Fibroblast of mammary gland (primary cell): ENCODE measurements at regions not wholly inside any gene's neighbourhood (a gene's known extent, or its start where the extent isn't known, plus 50 kb on each side); places are given as distances from the start of the nearest gene placed in this dataset.

ENCODE experiments used
- DNase-seq: peaks from one replicate; pipeline ENCODE4 v3.0.0-alpha.2; 2010; ENCODE audit warnings: low read depth
- H3K4me3 ChIP-seq: 2 replicates; pipeline ENCODE4 v1.5.1; 2011; ENCODE audit warnings: low read depth, mild to moderate bottlenecking, low read length, moderate library complexity; ENCODE audit not compliant: control insufficient read depth
- TF ChIP-seq, protein P1 (sequence below): conservative IDR thresholded peaks from 2 replicates; pipeline ENCODE4 v1.5.1; 2011; ENCODE audit warnings: low read depth, low read length, inconsistent platforms; ENCODE audit not compliant: control insufficient read depth, insufficient read depth

DNA sequence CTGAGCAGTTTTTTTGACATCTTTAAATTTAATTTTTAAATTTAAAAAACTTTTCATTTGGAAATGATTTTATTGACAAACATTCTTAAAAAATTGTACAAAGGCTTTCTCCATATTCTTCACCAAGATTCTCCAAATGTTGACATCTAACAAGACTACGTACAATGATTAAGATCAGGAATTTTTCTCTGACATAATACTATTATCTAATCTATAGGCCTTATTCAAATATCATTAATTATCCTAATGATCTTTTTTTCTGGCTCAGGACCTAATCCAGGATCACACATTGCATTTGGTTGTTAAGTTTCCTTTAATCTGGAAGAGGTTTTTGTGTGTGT is 106.1 kb upstream of the OSMR start:
- TF ChIP-seq, protein P1, sequence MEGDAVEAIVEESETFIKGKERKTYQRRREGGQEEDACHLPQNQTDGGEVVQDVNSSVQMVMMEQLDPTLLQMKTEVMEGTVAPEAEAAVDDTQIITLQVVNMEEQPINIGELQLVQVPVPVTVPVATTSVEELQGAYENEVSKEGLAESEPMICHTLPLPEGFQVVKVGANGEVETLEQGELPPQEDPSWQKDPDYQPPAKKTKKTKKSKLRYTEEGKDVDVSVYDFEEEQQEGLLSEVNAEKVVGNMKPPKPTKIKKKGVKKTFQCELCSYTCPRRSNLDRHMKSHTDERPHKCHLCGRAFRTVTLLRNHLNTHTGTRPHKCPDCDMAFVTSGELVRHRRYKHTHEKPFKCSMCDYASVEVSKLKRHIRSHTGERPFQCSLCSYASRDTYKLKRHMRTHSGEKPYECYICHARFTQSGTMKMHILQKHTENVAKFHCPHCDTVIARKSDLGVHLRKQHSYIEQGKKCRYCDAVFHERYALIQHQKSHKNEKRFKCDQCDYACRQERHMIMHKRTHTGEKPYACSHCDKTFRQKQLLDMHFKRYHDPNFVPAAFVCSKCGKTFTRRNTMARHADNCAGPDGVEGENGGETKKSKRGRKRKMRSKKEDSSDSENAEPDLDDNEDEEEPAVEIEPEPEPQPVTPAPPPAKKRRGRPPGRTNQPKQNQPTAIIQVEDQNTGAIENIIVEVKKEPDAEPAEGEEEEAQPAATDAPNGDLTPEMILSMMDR = no peak
- no peak for DNase-seq
- no peak overlapping the region for H3K4me3 ChIP-seq

DNA sequence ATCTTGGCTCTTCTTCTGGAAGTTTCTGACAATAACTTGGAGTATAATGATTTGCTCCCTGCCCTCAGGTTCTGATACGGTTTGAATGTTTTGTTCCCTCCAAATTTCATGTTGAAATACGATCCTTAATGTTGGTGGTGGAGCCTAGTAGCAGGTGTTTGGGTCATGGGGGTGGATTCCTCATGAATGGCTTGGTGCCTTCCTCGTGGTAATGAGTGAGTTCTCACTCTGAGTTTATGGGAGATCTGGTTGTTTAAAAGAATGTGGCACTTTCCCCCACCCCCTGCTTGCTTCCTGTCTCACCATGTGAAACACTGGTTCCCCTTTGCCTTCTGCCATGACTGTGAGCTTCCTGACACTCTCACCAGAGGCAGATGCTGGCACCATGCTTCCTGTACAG is 103.0 kb upstream of the OSMR start:
- no peak for DNase-seq
- TF ChIP-seq, protein P1 = no peak
- H3K4me3 ChIP-seq = no peak overlapping the region

DNA sequence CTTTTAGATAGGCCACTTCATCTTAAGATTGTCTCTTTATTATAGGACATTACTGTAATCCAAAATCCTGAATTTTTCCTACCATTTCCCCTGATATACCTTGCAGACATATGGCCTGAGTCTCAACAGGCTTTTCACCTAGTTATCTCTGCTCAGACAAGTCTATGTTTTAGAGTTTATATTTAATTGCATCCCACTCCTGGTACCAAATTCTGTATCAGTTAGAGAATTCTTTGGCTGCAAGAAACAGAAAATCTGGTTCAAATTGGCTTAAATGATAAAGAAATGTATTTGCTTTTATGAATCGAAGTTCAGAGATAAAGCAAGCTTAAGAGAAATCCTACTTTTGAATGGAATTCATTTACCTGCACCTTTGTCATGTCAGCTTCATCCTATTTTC is 102.2 kb upstream of the OSMR start:
- TF ChIP-seq, protein P1 = no peak
- no peak overlapping the region for H3K4me3 ChIP-seq
- no peak for DNase-seq

DNA sequence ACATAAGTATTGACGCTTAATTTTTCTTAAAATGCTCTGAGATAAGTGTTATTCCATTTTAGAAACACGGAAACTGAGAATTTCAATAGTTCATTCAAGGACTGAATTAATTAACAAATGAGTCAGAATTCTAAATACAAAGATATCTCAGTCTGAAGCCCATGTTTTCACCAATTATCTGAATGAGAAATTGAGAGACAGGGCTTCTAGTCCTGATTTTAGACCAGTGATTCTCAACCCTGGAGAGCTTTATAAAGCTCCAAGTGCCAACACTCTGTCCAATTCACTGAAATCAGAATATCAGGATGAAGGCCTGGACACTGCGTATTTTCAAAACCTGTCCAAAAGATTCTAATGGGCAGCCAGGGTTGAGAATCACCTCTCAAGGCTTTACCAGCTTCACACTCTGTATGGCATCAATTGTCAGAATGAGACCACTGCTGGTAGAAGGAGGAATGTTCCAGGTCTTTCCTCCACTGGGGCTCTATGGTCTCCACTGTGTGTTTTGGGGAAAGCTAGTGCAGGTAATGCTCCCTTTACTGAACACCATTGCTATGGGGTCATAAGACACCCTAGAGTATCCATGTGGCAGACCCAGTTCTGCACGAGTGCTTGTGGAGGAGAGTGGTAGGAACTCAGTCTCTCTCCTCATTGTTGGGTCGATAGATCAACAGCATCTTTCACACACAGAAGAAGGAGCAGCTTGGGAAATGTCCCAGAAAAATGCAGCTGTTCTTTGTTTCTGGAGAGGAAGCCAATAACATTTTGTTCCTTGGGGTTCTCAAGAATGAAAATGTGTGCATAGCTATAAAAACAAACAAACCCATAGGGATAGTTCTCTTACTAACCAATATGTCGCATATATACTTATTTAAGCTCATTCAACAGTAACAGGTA is 99.7 kb upstream of the OSMR start:
- no peak for DNase-seq
- H3K4me3 ChIP-seq = no peak overlapping the region
- TF ChIP-seq, protein P1 = no peak

DNA sequence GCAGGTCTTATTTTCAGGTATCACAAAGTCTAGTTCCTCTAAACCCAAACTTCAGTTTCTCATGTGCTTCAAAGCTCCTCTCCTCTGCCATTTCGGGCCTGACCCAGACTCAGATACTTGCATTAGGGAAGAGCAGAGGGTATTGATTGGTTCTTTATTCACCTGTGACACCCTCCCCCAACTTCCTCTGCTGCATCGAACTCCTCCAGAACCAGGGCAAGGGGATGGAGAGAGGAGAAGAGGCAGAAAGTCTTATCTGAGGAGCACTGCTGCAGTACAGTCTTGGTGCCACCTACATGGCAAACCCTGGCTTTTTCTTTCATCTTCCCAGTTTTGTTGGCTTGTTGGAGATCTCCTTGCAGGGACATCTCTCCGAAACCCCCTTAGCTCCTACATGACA is 96.0 kb upstream of the OSMR start:
- TF ChIP-seq, protein P1 = no peak
- no peak for DNase-seq
- no peak overlapping the region for H3K4me3 ChIP-seq

DNA sequence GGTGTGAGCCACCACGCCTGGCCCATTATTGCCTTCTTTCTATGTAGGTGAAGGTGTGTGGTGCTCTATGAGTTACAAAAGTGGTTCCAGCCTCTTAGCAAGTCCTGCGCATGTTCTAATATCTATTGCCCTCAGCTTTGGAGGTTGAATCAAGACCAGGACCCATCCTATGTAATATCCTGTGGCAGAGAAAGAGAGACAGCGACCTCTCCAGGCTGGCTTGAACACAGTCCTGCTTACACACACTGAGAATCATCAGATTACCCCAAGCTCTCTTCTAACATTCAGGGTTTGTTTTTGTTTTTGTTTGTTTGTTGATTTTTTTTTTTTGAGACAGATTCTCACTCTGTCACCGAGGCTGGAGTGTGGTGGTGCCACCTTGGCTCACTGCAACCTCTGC is 94.7 kb upstream of the OSMR start:
- peak; percentile 28 for DNase-seq
- no peak overlapping the region for H3K4me3 ChIP-seq
- TF ChIP-seq, protein P1 = peak; percentile 18
